ENCODE measurements at regions not wholly inside any gene's neighbourhood (a gene's known extent, or its start where the extent isn't known, plus 50 kb on each side); places are given as distances from the start of the nearest gene placed in this dataset.

GRCh38 chr20:16968099-16968498, 219.9 kb downstream of the OTOR start:
- no peak for TF ChIP-seq EZH2phosphoT487 (IDR thresholded peaks at IDR 0.05; ENCODE audit: borderline replicate concordance)
- TF ChIP-seq CTCF (conservative IDR thresholded peaks at IDR 0.05; ENCODE audit: low read length) = no peak
